ENCODE measurements at regions not wholly inside any gene's neighbourhood (a gene's known extent, or its start where the extent isn't known, plus 50 kb on each side); places are given as distances from the start of the nearest gene placed in this dataset.

DNA sequence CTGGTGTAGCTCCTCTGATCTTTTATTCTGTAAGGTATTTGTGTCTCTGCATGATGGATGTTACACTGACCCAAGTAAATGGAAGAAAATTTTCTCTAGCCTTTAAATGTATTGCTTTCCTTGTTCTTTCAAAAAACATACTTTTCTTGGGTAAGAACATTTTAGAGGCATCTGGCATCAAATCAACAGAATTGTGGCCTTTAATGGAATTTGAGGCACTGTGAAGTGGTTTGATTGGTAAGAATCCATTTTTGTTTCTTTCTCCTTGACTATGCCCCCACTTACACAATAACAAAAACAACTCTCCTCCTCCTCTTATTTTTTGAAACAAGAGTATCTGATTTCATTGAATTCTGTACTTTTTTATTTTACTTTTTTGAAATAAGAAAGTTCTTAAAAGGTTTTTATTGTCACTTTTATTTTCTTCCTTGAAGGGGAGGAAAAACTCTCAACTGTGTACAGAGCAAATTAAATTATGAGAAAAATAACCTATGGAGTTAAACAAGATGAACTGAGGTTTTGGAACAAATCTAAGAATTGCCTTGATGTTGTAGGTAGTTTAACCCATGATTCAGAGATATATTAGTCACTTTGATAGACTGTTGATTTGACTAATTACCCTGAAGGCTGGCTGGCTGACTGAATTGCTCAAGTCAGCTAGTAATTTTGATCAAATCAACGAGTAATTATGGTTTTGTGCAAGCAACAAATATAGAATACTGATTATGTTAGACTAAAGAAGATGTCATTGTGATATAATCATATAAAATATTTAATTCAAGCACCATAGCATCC lies 146.4 kb downstream of the FHIP1A start:
- Histone ChIP-seq H3K4me2 (ENCODE audit: insufficient read depth, low read length) (no peak overlapping the region), H3K4me3 (no peak overlapping the region), H3K36me3 (ENCODE audit: control insufficient read depth, insufficient read depth, low read length) (no peaks in the 10 kb centered on the region), H3K4me1 (replicated peaks in 1 of 2; ENCODE audit: control insufficient read depth in 2 of 2, insufficient read depth in 2 of 2, low read length in 2 of 2) (no peaks in the 10 kb centered on the region), H3K9ac (ENCODE audit: insufficient read depth in 1 of 2, low read depth in 2 of 2, low read length in 2 of 2) (no peak overlapping the region), H4K20me1 (replicated peaks; ENCODE audit: control insufficient read depth, insufficient read depth, low read length) (no peaks in the 10 kb centered on the region), H2AFZ (ENCODE audit: low read depth, low read length) (no peak overlapping the region), H3K27ac (ENCODE audit: extremely low read depth, low read depth, low read length) (no peak overlapping the region), H3K27me3 (ENCODE audit: control insufficient read depth in 2 of 2, insufficient read depth in 2 of 2, low read length in 2 of 2) (no peaks in the 10 kb centered on the region), H3K9me1 (ENCODE audit: control insufficient read depth, insufficient read depth, low read length) (no peaks in the 10 kb centered on the region), H3K79me2 (ENCODE audit: control insufficient read depth, insufficient read depth, low read length) (no peaks in the 10 kb centered on the region), H3K9me3 (replicated peaks; ENCODE audit: control insufficient read depth, insufficient read depth, low read depth, low read length) (no peaks in the 10 kb centered on the region)
- BruUV-seq (replicated peaks), result no TSS peak
- FAIRE-seq, result peak; percentile 6
- in situ Hi-C loops (cut with MboI) (no loop called here), intact Hi-C loops (cut with micrococcal nuclease) (no loop called here)
- ChIA-PET POLR2A (no interaction called here), CTCF (ENCODE audit: low intra/inter-chr PET ratio) (no interaction called here)
- WGBS (ENCODE audit: insufficient coverage, low coverage, missing lambda C conversion rate), result 0% methylated on average over 1 of the region's 1 CpG
- no peak for ATAC-seq
- DNase-seq (ENCODE audit: extremely low read depth in 1 of 4, low spot score in 3 of 4), result no peak
- TF ChIP-seq ETV1 (tag; conservative IDR thresholded peaks at IDR 0.05; ENCODE audit: low read depth) (no peak), THRAP3 (IDR thresholded peaks at IDR 0.05; ENCODE audit: borderline replicate concordance) (no peak), WHSC1 (IDR thresholded peaks at IDR 0.05; ENCODE audit: low read length) (no peak), GABPA (tag; conservative IDR thresholded peaks at IDR 0.05; ENCODE audit: low read depth) (no peak), CUX1 (CRISPR knock-in tag; IDR thresholded peaks at IDR 0.05) (no peak), POLR2B (IDR thresholded peaks at IDR 0.05; ENCODE audit: low read depth, partially characterized antibody) (no peak), MECOM (CRISPR knock-in tag; IDR thresholded peaks at IDR 0.05) (no peak), FOS (IDR thresholded peaks at IDR 0.05; ENCODE audit: extremely low read depth, insufficient read length) (no peak), MTA3 (IDR thresholded peaks at IDR 0.05; ENCODE audit: borderline replicate concordance) (no peak), HMG20B (CRISPR knock-in tag; IDR thresholded peaks at IDR 0.05) (no peak), IRF2 (CRISPR knock-in tag; IDR thresholded peaks at IDR 0.05) (no peak), ZNF12 (CRISPR knock-in tag; IDR thresholded peaks at IDR 0.05) (no peak), STAT6 (CRISPR knock-in tag; IDR thresholded peaks at IDR 0.05) (no peak), DPF2 (IDR thresholded peaks at IDR 0.05) (no peak), ZBED1 (IDR thresholded peaks at IDR 0.05) (no peak)
